PC-9 (cell line): ENCODE measurements at regions not wholly inside any gene's neighbourhood (a gene's known extent, or its start where the extent isn't known, plus 50 kb on each side); places are given as distances from the start of the nearest gene placed in this dataset.

Experiments
- CTCF ChIP-seq: fragments of 200-600 bp; sonication (generic); conservative IDR thresholded peaks from 2 replicates; pipeline ENCODE4 v1.6.1; 2017; ENCODE audit warnings: mixed run types, antibody characterized with exemption, mild to moderate bottlenecking, moderate library complexity
- EZH2 ChIP-seq: fragments of 200-600 bp; sonication (generic); IDR thresholded peaks from 2 replicates; pipeline ENCODE4 v1.8.0; 2017; ENCODE audit warnings: antibody characterized with exemption, low read depth

GRCh38 chr13:95502216-95502615 lies 50.3 kb upstream of the CLDN10 start:
- no peak for TF ChIP-seq CTCF
- no peak for TF ChIP-seq EZH2
